ENCODE measurements at regions not wholly inside any gene's neighbourhood (a gene's known extent, or its start where the extent isn't known, plus 50 kb on each side); places are given as distances from the start of the nearest gene placed in this dataset.

GRCh38 chr9:28801144-28801799, 1228.0 kb upstream of the C9orf72 start:
- DNase-seq (ENCODE audit: low read depth): no peak
- H3K36me3 ChIP-seq (ENCODE audit: control insufficient read depth, insufficient read depth, low read length, severe bottlenecking): no peaks in the 10 kb centered on the region
- H3K4me1 ChIP-seq (ENCODE audit: control insufficient read depth, insufficient read depth, low read length): no peaks in the 10 kb centered on the region

DNA sequence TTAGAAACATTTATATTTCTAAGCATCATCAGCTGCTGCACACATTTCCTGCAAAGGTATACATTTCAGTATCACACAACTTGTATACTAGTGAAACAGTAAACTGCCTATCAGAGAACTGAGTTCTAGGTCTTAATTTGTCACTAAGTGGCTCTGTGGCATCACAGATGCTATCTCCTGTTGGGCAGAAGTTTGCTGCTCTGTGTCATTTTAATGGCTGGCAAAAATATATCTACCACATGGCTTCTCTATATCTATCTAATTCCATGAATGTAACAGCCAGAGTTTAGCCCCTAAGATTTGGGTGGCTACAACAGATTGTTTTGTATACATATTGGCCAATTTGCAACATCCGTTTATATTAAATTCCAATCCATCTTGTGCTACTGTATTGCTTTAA, 1231.9 kb upstream of the C9orf72 start:
- Histone ChIP-seq H3K36me3 (ENCODE audit: control insufficient read depth, insufficient read depth, low read length, severe bottlenecking) (no peaks in the 10 kb centered on the region), H3K4me1 (ENCODE audit: control insufficient read depth, insufficient read depth, low read length) (no peaks in the 10 kb centered on the region), H3K4me3 (ENCODE audit: low read length) (no peak overlapping the region), H3K9ac (ENCODE audit: low read length) (no peak overlapping the region), H3K9me3 (ENCODE audit: control insufficient read depth, low read length) (no peaks in the 10 kb centered on the region), H3K27me3 (replicated peaks; ENCODE audit: control insufficient read depth, insufficient read depth, low read length) (no peaks in the 10 kb centered on the region)
- no peak for DNase-seq (ENCODE audit: low read depth)

More at GRCh38 chr9:28801144-28801799, 1228.0 kb upstream of the C9orf72 start:
- no peaks in the 10 kb centered on the region for H3K9me3 ChIP-seq (ENCODE audit: control insufficient read depth, low read length)
- H3K9ac ChIP-seq (ENCODE audit: low read length): no peak overlapping the region
- no peaks in the 10 kb centered on the region for H3K27me3 ChIP-seq (replicated peaks; ENCODE audit: control insufficient read depth, insufficient read depth, low read length)
- H3K4me3 ChIP-seq (ENCODE audit: low read length): no peak overlapping the region

DNA sequence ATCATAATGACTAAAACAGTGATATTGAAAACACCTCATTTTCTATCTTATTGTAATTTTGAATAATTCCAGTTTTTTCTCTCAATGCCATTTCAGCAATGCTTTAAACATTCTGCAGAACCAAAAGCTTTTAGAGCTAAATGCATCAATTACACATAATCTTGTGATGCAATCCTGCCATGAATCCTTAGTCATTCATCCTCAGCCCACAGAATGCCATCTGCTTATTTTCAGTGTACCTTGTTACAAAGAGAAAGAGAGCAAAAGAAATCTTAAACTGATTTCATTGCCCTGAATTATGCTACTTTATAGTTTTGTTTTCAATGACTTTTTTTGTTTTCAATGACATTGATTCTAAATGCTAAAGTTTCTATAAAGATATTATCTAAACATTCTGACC, 1234.8 kb upstream of the C9orf72 start:
- Histone ChIP-seq H3K4me3 (ENCODE audit: low read length) (no peak overlapping the region), H3K36me3 (ENCODE audit: control insufficient read depth, insufficient read depth, low read length, severe bottlenecking) (no peaks in the 10 kb centered on the region), H3K9ac (ENCODE audit: low read length) (no peak overlapping the region), H3K9me3 (ENCODE audit: control insufficient read depth, low read length) (no peaks in the 10 kb centered on the region), H3K27me3 (replicated peaks; ENCODE audit: control insufficient read depth, insufficient read depth, low read length) (no peaks in the 10 kb centered on the region), H3K4me1 (ENCODE audit: control insufficient read depth, insufficient read depth, low read length) (peaks cover 6% of the 10 kb centered on the region)
- DNase-seq (ENCODE audit: low read depth): no peak

DNA sequence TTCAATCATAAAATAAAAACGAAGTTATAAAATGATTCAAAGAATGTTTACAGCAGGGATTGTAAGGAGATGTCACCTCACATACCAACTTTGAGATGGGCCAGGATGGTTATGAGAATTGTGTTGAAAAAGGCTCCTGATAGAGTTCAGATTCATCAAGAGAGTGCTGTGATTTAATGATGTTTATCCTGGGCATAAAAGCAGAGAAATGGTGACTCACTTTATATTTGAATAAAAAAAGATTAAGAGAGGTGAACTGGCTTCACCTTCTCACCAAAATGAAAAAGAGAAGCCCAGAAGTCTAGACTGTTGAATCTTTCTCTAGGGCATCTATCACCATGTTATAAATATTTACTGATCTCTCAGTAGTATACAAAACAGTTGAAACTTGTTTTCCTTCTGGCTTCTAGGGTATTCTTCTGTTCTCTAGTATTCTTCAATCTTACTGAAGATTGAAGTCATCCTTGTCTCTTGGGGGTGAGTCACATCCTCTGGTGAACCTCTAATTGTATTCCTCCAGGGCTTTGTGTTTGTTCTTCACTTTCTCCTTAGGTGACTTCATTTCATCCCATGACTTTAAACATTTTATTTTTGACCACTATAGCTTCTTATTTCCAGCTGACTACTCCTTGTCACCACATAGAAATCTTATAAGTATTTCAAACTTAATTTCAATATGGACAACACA, 1237.3 kb upstream of the C9orf72 start:
- Histone ChIP-seq H3K27me3 (replicated peaks; ENCODE audit: control insufficient read depth, insufficient read depth, low read length) (no peaks in the 10 kb centered on the region), H3K36me3 (ENCODE audit: control insufficient read depth, insufficient read depth, low read length, severe bottlenecking) (no peaks in the 10 kb centered on the region), H3K4me3 (ENCODE audit: low read length) (no peak overlapping the region), H3K4me1 (ENCODE audit: control insufficient read depth, insufficient read depth, low read length) (peaks cover 6% of the 10 kb centered on the region), H3K9me3 (ENCODE audit: control insufficient read depth, low read length) (no peaks in the 10 kb centered on the region), H3K9ac (ENCODE audit: low read length) (no peak overlapping the region)
- no peak for DNase-seq (ENCODE audit: low read depth)

GRCh38 chr9:28820741-28821140, 1247.5 kb upstream of the C9orf72 start:
- Histone ChIP-seq H3K9me3 (ENCODE audit: control insufficient read depth, low read length) (no peaks in the 10 kb centered on the region), H3K4me3 (ENCODE audit: low read length) (no peak overlapping the region), H3K9ac (ENCODE audit: low read length) (no peak overlapping the region), H3K27me3 (replicated peaks; ENCODE audit: control insufficient read depth, insufficient read depth, low read length) (no peaks in the 10 kb centered on the region), H3K36me3 (ENCODE audit: control insufficient read depth, insufficient read depth, low read length, severe bottlenecking) (no peaks in the 10 kb centered on the region), H3K4me1 (ENCODE audit: control insufficient read depth, insufficient read depth, low read length) (no peaks in the 10 kb centered on the region)
- DNase-seq (ENCODE audit: low read depth): no peak

GRCh38 chr9:28821240-28821639, 1248.0 kb upstream of the C9orf72 start:
- H3K4me3 ChIP-seq (ENCODE audit: low read length): no peak overlapping the region
- no peak overlapping the region for H3K9ac ChIP-seq (ENCODE audit: low read length)
- H3K27me3 ChIP-seq (replicated peaks; ENCODE audit: control insufficient read depth, insufficient read depth, low read length): no peaks in the 10 kb centered on the region
- DNase-seq (ENCODE audit: low read depth): no peak
- H3K36me3 ChIP-seq (ENCODE audit: control insufficient read depth, insufficient read depth, low read length, severe bottlenecking): no peaks in the 10 kb centered on the region
- H3K4me1 ChIP-seq (ENCODE audit: control insufficient read depth, insufficient read depth, low read length): no peaks in the 10 kb centered on the region
- H3K9me3 ChIP-seq (ENCODE audit: control insufficient read depth, low read length): no peaks in the 10 kb centered on the region

- DNase-seq (ENCODE audit: low read depth): no peak
- H3K4me1 ChIP-seq (ENCODE audit: control insufficient read depth, insufficient read depth, low read length): no peaks in the 10 kb centered on the region
- H3K9me3 ChIP-seq (ENCODE audit: control insufficient read depth, low read length): no peaks in the 10 kb centered on the region
- no peak overlapping the region for H3K9ac ChIP-seq (ENCODE audit: low read length)
- H3K4me3 ChIP-seq (ENCODE audit: low read length): no peak overlapping the region
- no peaks in the 10 kb centered on the region for H3K27me3 ChIP-seq (replicated peaks; ENCODE audit: control insufficient read depth, insufficient read depth, low read length)
- no peaks in the 10 kb centered on the region for H3K36me3 ChIP-seq (ENCODE audit: control insufficient read depth, insufficient read depth, low read length, severe bottlenecking)
These were observed 1251.2 kb upstream of the C9orf72 start for GRCh38 chr9:28824432-28824963.

DNA sequence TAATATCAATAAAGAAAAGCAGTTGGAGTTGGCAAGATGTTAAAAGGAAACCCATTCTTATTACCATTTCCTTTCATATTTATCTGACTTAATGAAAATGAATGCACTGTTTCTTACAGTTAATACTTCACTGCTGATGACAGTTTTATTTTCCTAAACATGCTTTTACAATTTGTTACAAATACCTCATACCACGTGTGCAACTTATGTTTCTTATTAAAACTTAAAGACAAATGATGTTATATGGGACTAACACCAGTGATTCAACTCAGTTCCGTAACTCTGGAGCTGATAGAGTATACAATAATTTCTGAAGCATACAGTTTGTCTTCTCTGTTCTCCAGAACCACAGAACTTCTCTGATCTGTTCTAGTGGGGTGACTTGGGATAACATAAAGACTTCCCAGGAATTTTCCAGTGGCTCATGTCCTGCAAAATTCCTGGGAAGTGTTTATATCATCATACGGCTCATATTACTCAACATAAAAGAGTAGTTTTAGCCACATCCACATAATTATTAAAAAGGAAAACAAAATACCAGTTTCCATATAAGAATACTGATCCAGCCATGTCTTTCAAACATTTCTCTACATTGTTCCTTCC, 1259.0 kb upstream of the C9orf72 start:
- no peak overlapping the region for H3K4me3 ChIP-seq (ENCODE audit: low read length)
- no peak overlapping the region for H3K9ac ChIP-seq (ENCODE audit: low read length)
- no peak for DNase-seq (ENCODE audit: low read depth)
- no peaks in the 10 kb centered on the region for H3K9me3 ChIP-seq (ENCODE audit: control insufficient read depth, low read length)
- H3K27me3 ChIP-seq (replicated peaks; ENCODE audit: control insufficient read depth, insufficient read depth, low read length): no peaks in the 10 kb centered on the region
- H3K4me1 ChIP-seq (ENCODE audit: control insufficient read depth, insufficient read depth, low read length): no peaks in the 10 kb centered on the region
- no peaks in the 10 kb centered on the region for H3K36me3 ChIP-seq (ENCODE audit: control insufficient read depth, insufficient read depth, low read length, severe bottlenecking)

DNA sequence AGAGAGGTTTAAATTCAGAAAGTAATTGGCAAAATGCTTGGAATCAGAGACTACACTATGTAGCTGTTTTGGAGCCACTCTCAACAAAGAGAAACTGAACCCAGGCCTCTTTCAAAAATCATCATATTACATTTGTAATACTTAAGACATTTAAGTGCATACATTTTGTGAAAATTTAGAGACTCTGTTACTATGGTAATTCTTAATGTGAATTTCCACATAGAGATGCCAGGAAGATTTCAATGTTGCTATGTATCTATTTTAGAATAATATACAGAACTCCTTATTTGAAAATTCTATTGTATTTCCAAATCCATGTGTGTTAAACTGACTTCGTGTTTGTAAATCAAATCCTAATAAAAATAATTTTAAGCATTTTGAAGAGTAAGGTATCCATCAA, 1260.9 kb upstream of the C9orf72 start:
- no peak for DNase-seq (ENCODE audit: low read depth)

GRCh38 chr9:28839778-28840430, 1266.6 kb upstream of the C9orf72 start:
- Histone ChIP-seq H3K4me3 (ENCODE audit: low read length) (no peak overlapping the region), H3K27me3 (replicated peaks; ENCODE audit: control insufficient read depth, insufficient read depth, low read length) (no peaks in the 10 kb centered on the region), H3K4me1 (ENCODE audit: control insufficient read depth, insufficient read depth, low read length) (no peaks in the 10 kb centered on the region), H3K9ac (ENCODE audit: low read length) (no peak overlapping the region), H3K36me3 (ENCODE audit: control insufficient read depth, insufficient read depth, low read length, severe bottlenecking) (no peaks in the 10 kb centered on the region), H3K9me3 (ENCODE audit: control insufficient read depth, low read length) (peaks cover 3% of the 10 kb centered on the region)
- DNase-seq (ENCODE audit: low read depth): no peak

More for the DNA sequence above, 1260.9 kb upstream of the C9orf72 start:
- Histone ChIP-seq H3K36me3 (ENCODE audit: control insufficient read depth, insufficient read depth, low read length, severe bottlenecking) (no peaks in the 10 kb centered on the region), H3K4me3 (ENCODE audit: low read length) (no peak overlapping the region), H3K4me1 (ENCODE audit: control insufficient read depth, insufficient read depth, low read length) (no peaks in the 10 kb centered on the region), H3K9me3 (ENCODE audit: control insufficient read depth, low read length) (peaks cover 3% of the 10 kb centered on the region), H3K27me3 (replicated peaks; ENCODE audit: control insufficient read depth, insufficient read depth, low read length) (no peaks in the 10 kb centered on the region), H3K9ac (ENCODE audit: low read length) (no peak overlapping the region)

DNA sequence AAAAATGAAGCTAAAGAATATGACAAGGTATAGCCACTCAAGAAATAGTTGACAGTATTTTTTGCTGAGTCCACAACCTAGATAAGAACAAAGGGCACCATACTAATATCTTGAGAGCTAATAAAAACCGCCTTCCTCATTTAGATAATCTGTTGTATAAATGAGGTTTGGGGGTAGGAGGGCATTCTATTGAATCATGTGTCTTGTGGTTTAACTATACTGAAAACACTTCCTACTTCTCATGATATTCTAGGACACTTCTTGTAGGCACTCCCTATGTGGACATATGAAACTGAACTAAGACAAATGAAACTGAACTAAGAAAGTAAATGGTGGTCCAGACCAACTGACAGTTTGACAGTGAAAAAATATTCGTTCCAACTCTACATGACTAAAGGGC, 1268.5 kb upstream of the C9orf72 start:
- H3K9me3 ChIP-seq (ENCODE audit: control insufficient read depth, low read length): peaks cover 3% of the 10 kb centered on the region
- no peak for DNase-seq (ENCODE audit: low read depth)
- no peaks in the 10 kb centered on the region for H3K36me3 ChIP-seq (ENCODE audit: control insufficient read depth, insufficient read depth, low read length, severe bottlenecking)
- no peak overlapping the region for H3K9ac ChIP-seq (ENCODE audit: low read length)
- no peaks in the 10 kb centered on the region for H3K27me3 ChIP-seq (replicated peaks; ENCODE audit: control insufficient read depth, insufficient read depth, low read length)
- H3K4me1 ChIP-seq (ENCODE audit: control insufficient read depth, insufficient read depth, low read length): no peaks in the 10 kb centered on the region
- H3K4me3 ChIP-seq (ENCODE audit: low read length): no peak overlapping the region

Data from adipocyte (in vitro differentiated cells).